ENCODE measurements at regions not wholly inside any gene's neighbourhood (a gene's known extent, or its start where the extent isn't known, plus 50 kb on each side); places are given as distances from the start of the nearest gene placed in this dataset.

GRCh38 chr4:35975617-35976355, 268.5 kb downstream of the ARAP2 start:
- Histone ChIP-seq H3K4me1 (no peaks in the 10 kb centered on the region), H3K27ac (replicated peaks in 1 of 4) (no peak overlapping the region), H3K9me3 (no peaks in the 10 kb centered on the region), H3K4me3 (no peak overlapping the region), H3K36me3 (no peaks in the 10 kb centered on the region), H3K27me3 (no peaks in the 10 kb centered on the region)
- 86% methylated on average over 4 of the region's 4 CpGs for WGBS
- TF ChIP-seq POLR2A (IDR thresholded peaks at IDR 0.05; ENCODE audit: low read depth) = no peak
- DNase-seq (ENCODE audit: extremely low spot score) = no peak
- intact Hi-C loops (cut with DNase I) = no loop called here

- Histone ChIP-seq H3K36me3 (no peaks in the 10 kb centered on the region), H3K4me1 (no peaks in the 10 kb centered on the region), H3K27ac (replicated peaks in 1 of 4) (no peak overlapping the region), H3K27me3 (no peaks in the 10 kb centered on the region), H3K4me3 (no peak overlapping the region), H3K9me3 (no peaks in the 10 kb centered on the region)
- no peak for TF ChIP-seq CTCF (IDR thresholded peaks at IDR 0.05)
- DNase-seq (ENCODE audit: extremely low spot score) = no peak
- intact Hi-C loops (cut with DNase I) = no loop called here
Observed at GRCh38 chr4:35978551-35978950, 265.8 kb downstream of the ARAP2 start.

GRCh38 chr4:35982318-35982717, 262.0 kb downstream of the ARAP2 start:
- H3K4me1 ChIP-seq = no peaks in the 10 kb centered on the region
- DNase-seq (ENCODE audit: extremely low spot score) = no peak
- no peaks in the 10 kb centered on the region for H3K9me3 ChIP-seq
- H3K27me3 ChIP-seq = no peaks in the 10 kb centered on the region
- H3K27ac ChIP-seq (replicated peaks in 1 of 4) = no peak overlapping the region
- no peaks in the 10 kb centered on the region for H3K36me3 ChIP-seq
- H3K4me3 ChIP-seq = no peak overlapping the region
- WGBS = 80% methylated on average over 1 of the region's 1 CpG
- intact Hi-C loops (cut with DNase I) = no loop called here
- TF ChIP-seq EP300 (IDR thresholded peaks at IDR 0.05) (no peak), POLR2AphosphoS5 (IDR thresholded peaks at IDR 0.05) (no peak), CTCF (IDR thresholded peaks at IDR 0.05) (no peak), POLR2A (IDR thresholded peaks at IDR 0.05; ENCODE audit: low read depth) (no peak)

GRCh38 chr4:35986537-35986936, 257.8 kb downstream of the ARAP2 start:
- intact Hi-C loops (cut with DNase I) = no loop called here
- H3K27ac ChIP-seq (replicated peaks in 1 of 4) = no peak overlapping the region

GRCh38 chr4:35993606-35994005, 250.7 kb downstream of the ARAP2 start:
- Histone ChIP-seq H3K27ac (replicated peaks in 1 of 4) (no peak overlapping the region), H3K27me3 (no peaks in the 10 kb centered on the region), H3K4me3 (no peak overlapping the region), H3K36me3 (no peaks in the 10 kb centered on the region), H3K4me1 (no peaks in the 10 kb centered on the region), H3K9me3 (no peaks in the 10 kb centered on the region)
- no peak for DNase-seq (ENCODE audit: extremely low spot score)
- WGBS = 62% methylated on average over 2 of the region's 2 CpGs
- intact Hi-C loops (cut with DNase I) = no loop called here
- no peak for TF ChIP-seq CTCF (IDR thresholded peaks at IDR 0.05)
- TF ChIP-seq POLR2A (IDR thresholded peaks at IDR 0.05; ENCODE audit: low read depth) = no peak
- TF ChIP-seq POLR2AphosphoS5 (IDR thresholded peaks at IDR 0.05) = no peak
- TF ChIP-seq EP300 (IDR thresholded peaks at IDR 0.05) = no peak

More at GRCh38 chr4:35986537-35986936, 257.8 kb downstream of the ARAP2 start:
- no peak for DNase-seq (ENCODE audit: extremely low spot score)
- 71% methylated on average over 1 of the region's 1 CpG for WGBS
- no peaks in the 10 kb centered on the region for H3K4me1 ChIP-seq
- no peaks in the 10 kb centered on the region for H3K9me3 ChIP-seq
- no peaks in the 10 kb centered on the region for H3K36me3 ChIP-seq
- no peaks in the 10 kb centered on the region for H3K27me3 ChIP-seq
- no peak overlapping the region for H3K4me3 ChIP-seq
- no peak for TF ChIP-seq POLR2AphosphoS5 (IDR thresholded peaks at IDR 0.05)
- no peak for TF ChIP-seq CTCF (IDR thresholded peaks at IDR 0.05)
- TF ChIP-seq POLR2A (IDR thresholded peaks at IDR 0.05; ENCODE audit: low read depth) = no peak
- TF ChIP-seq EP300 (IDR thresholded peaks at IDR 0.05) = no peak
